Amniotic epithelial cell (primary cell): ENCODE measurements at regions not wholly inside any gene's neighbourhood (a gene's known extent, or its start where the extent isn't known, plus 50 kb on each side); places are given as distances from the start of the nearest gene placed in this dataset.
A peak's percentile ranks its signal among the peaks of the same experiment; 100 is the strongest.

Source experiments
- DNase-seq: peaks from one replicate; pipeline ENCODE4 v3.0.0-alpha.2; 2010; ENCODE audit warnings: low read depth

- DNase-seq: no peak
These were observed 1578.4 kb upstream of the IGFBP7 start for GRCh38 chr4:58688568-58688967.

- no peak for DNase-seq
These were observed 1569.7 kb upstream of the IGFBP7 start for GRCh38 chr4:58679886-58680285.

GRCh38 chr4:58679051-58679450 lies 1568.9 kb upstream of the IGFBP7 start:
- no peak for DNase-seq

GRCh38 chr4:58669783-58670182 lies 1559.6 kb upstream of the IGFBP7 start:
- DNase-seq: no peak

GRCh38 chr4:58665649-58666048 lies 1555.5 kb upstream of the IGFBP7 start:
- no peak for DNase-seq

- DNase-seq: no peak
These were observed 1548.5 kb upstream of the IGFBP7 start for GRCh38 chr4:58658701-58659100.

- DNase-seq: no peak
These were observed 1543.1 kb upstream of the IGFBP7 start for GRCh38 chr4:58653251-58653650.

- no peak for DNase-seq
These were observed 1539.0 kb upstream of the IGFBP7 start for GRCh38 chr4:58649226-58649625.

- no peak for DNase-seq
These were observed 1535.9 kb upstream of the IGFBP7 start for GRCh38 chr4:58646126-58646525.

- DNase-seq: no peak
These were observed 1534.4 kb upstream of the IGFBP7 start for GRCh38 chr4:58644549-58644948.

GRCh38 chr4:58636381-58636780 lies 1526.2 kb upstream of the IGFBP7 start:
- no peak for DNase-seq

GRCh38 chr4:58617226-58617625 lies 1507.0 kb upstream of the IGFBP7 start:
- no peak for DNase-seq

- no peak for DNase-seq
These were observed 1500.8 kb upstream of the IGFBP7 start for GRCh38 chr4:58611012-58611411.

GRCh38 chr4:58606303-58606702 lies 1496.1 kb upstream of the IGFBP7 start:
- DNase-seq: no peak

GRCh38 chr4:58603951-58604350 lies 1493.8 kb upstream of the IGFBP7 start:
- DNase-seq: no peak

- no peak for DNase-seq
These were observed 1492.7 kb upstream of the IGFBP7 start for GRCh38 chr4:58602731-58603359.

GRCh38 chr4:58602022-58602421 lies 1491.8 kb upstream of the IGFBP7 start:
- DNase-seq: no peak

- DNase-seq: no peak
These were observed 1490.1 kb upstream of the IGFBP7 start for GRCh38 chr4:58600290-58600689.

GRCh38 chr4:58590722-58591121 lies 1480.5 kb upstream of the IGFBP7 start:
- peak; percentile 4 for DNase-seq

- peak; percentile 0 for DNase-seq
These were observed 1477.7 kb upstream of the IGFBP7 start for GRCh38 chr4:58587856-58588255.

- DNase-seq: no peak
These were observed 1456.1 kb upstream of the IGFBP7 start for GRCh38 chr4:58566260-58566659.

GRCh38 chr4:58564695-58565475 lies 1454.7 kb upstream of the IGFBP7 start:
- no peak for DNase-seq

GRCh38 chr4:58561170-58561569 lies 1451.0 kb upstream of the IGFBP7 start:
- no peak for DNase-seq

GRCh38 chr4:58560736-58561135 lies 1450.6 kb upstream of the IGFBP7 start:
- DNase-seq: no peak
